ENCODE measurements at regions not wholly inside any gene's neighbourhood (a gene's known extent, or its start where the extent isn't known, plus 50 kb on each side); places are given as distances from the start of the nearest gene placed in this dataset.

- H3K36me3 ChIP-seq (ENCODE audit: control insufficient read depth in 2 of 4, insufficient read depth in 4 of 4, low read length in 3 of 4): no peaks in the 10 kb centered on the region
- H3K27me3 ChIP-seq (replicated peaks in 1 of 4; ENCODE audit: control insufficient read depth in 3 of 4, extremely low read depth in 1 of 4, insufficient read depth in 3 of 4, low read length in 3 of 4): no peaks in the 10 kb centered on the region
- no peak overlapping the region for H3K4me2 ChIP-seq (ENCODE audit: insufficient read depth in 1 of 2, low read depth in 2 of 2, low read length in 2 of 2)
- H3K79me1 ChIP-seq (ENCODE audit: low read depth, low read length): no peaks in the 10 kb centered on the region
- DNase-seq (ENCODE audit: low read depth in 1 of 2, low spot score in 2 of 2): no peak
- no peak overlapping the region for H3K27ac ChIP-seq (ENCODE audit: low read depth, low read length)
- no peak for FAIRE-seq
- H3K18ac ChIP-seq (ENCODE audit: extremely low read depth, low read length): no peak overlapping the region
- no peak overlapping the region for H2AFZ ChIP-seq (ENCODE audit: low read length)
- no peak overlapping the region for H2BK5ac ChIP-seq (ENCODE audit: low read depth, low read length)
- H3K9me3 ChIP-seq (ENCODE audit: insufficient read depth in 2 of 2, low read depth in 1 of 2, low read length in 1 of 2): no peaks in the 10 kb centered on the region
- H3K23ac ChIP-seq (ENCODE audit: insufficient read length): no peak overlapping the region
- TF ChIP-seq CBX8 (IDR thresholded peaks at IDR 0.05; ENCODE audit: borderline replicate concordance, low read depth, low read length) (no peak), CEBPB (IDR thresholded peaks at IDR 0.05; ENCODE audit: low read depth, low read length) (no peak), SIX5 (IDR thresholded peaks at IDR 0.05; ENCODE audit: low read depth, low read length) (no peak), PHF8 (conservative IDR thresholded peaks at IDR 0.05; ENCODE audit: low read depth, low read length) (no peak), EZH2 (IDR thresholded peaks at IDR 0.05; ENCODE audit: low read depth, low read length, severe bottlenecking) (no peak), POLR2AphosphoS5 (IDR thresholded peaks at IDR 0.05; ENCODE audit: low read depth, low read length) (no peak), BACH1 (IDR thresholded peaks at IDR 0.05; ENCODE audit: low read length) (no peak), KDM1A (IDR thresholded peaks at IDR 0.05; ENCODE audit: borderline replicate concordance, low read length) (no peak), HDAC6 (IDR thresholded peaks at IDR 0.05; ENCODE audit: low read depth, low read length) (no peak), SRF (IDR thresholded peaks at IDR 0.05; ENCODE audit: low read depth, low read length) (no peak)
- TF ChIP-seq, protein P1, sequence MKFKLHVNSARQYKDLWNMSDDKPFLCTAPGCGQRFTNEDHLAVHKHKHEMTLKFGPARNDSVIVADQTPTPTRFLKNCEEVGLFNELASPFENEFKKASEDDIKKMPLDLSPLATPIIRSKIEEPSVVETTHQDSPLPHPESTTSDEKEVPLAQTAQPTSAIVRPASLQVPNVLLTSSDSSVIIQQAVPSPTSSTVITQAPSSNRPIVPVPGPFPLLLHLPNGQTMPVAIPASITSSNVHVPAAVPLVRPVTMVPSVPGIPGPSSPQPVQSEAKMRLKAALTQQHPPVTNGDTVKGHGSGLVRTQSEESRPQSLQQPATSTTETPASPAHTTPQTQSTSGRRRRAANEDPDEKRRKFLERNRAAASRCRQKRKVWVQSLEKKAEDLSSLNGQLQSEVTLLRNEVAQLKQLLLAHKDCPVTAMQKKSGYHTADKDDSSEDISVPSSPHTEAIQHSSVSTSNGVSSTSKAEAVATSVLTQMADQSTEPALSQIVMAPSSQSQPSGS (IDR thresholded peaks at IDR 0.05; ENCODE audit: low read length): no peak
- H4K8ac ChIP-seq (ENCODE audit: extremely low read depth, insufficient read depth, low read length): no peak overlapping the region
- POLR2A ChIA-PET (ENCODE audit: partially characterized antibody): no interaction called here
- 90% methylated on average over 3 of the region's 3 CpGs; no CpG with 5 or more reads in 1 of the 2 experiments for whole genome bisulfite sequencing, 2 experiments (ENCODE audit: extremely low coverage in 1 of 2, insufficient coverage in 1 of 2, insufficient read length in 1 of 2, insufficient replicate concordance in 2 of 2, low coverage in 1 of 2, low lambda C conversion rate in 2 of 2, missing lambda C conversion rate in 1 of 2)
- H3K4ac ChIP-seq (replicated peaks; ENCODE audit: insufficient read length, low read depth, low read length): no peak overlapping the region
- H2AK5ac ChIP-seq (ENCODE audit: low read depth, low read length): no peak overlapping the region
- H3K4me3 ChIP-seq (ENCODE audit: extremely low read depth in 1 of 4, insufficient read depth in 2 of 4, low read depth in 3 of 4, low read length in 4 of 4): no peak overlapping the region
- H3K14ac ChIP-seq (ENCODE audit: insufficient read length): no peak overlapping the region
- no peak overlapping the region for H3K9ac ChIP-seq (replicated peaks in 1 of 4; ENCODE audit: extremely low read depth in 1 of 4, low read depth in 3 of 4, low read length in 3 of 4)
- H2BK20ac ChIP-seq (ENCODE audit: low read length): no peak overlapping the region
- CTCF ChIA-PET (ENCODE audit: partially characterized antibody): interaction anchor here (1.0 kb wide), 1 partner anchor 75 kb away, joined by 3 read pairs; no protein-coding TSS in a partner anchor
- no peak overlapping the region for H4K91ac ChIP-seq (replicated peaks; ENCODE audit: insufficient read length, low read length)
- no peak overlapping the region for H2BK12ac ChIP-seq (ENCODE audit: low read depth, low read length)
- H2BK15ac ChIP-seq (ENCODE audit: low read length): no peak overlapping the region
- H3K56ac ChIP-seq (replicated peaks; ENCODE audit: insufficient read length, low read depth, low read length): no peak overlapping the region
- H3K79me2 ChIP-seq (ENCODE audit: control insufficient read depth in 1 of 2, insufficient read depth in 2 of 2, low read length in 2 of 2): no peaks in the 10 kb centered on the region
- H3K23me2 ChIP-seq (ENCODE audit: low read depth, low read length): no peaks in the 10 kb centered on the region
- H4K5ac ChIP-seq (ENCODE audit: insufficient read length, low read depth, low read length): no peak overlapping the region
- no peaks in the 10 kb centered on the region for H3K4me1 ChIP-seq (replicated peaks in 1 of 4; ENCODE audit: control insufficient read depth in 3 of 4, insufficient read depth in 4 of 4, low read length in 3 of 4)
- H2BK120ac ChIP-seq (replicated peaks; ENCODE audit: low read depth, low read length): no peak overlapping the region
- no peaks in the 10 kb centered on the region for H4K20me1 ChIP-seq (replicated peaks in 1 of 2; ENCODE audit: control insufficient read depth in 1 of 2, insufficient read depth in 2 of 2, low read length in 2 of 2)
These were observed 247.8 kb downstream of the DIRAS2 start for GRCh38 chr9:90394871-90395270.

All from H1 (cell line).